ENCODE measurements at regions not wholly inside any gene's neighbourhood (a gene's known extent, or its start where the extent isn't known, plus 50 kb on each side); places are given as distances from the start of the nearest gene placed in this dataset.
"Not testable (repeated sequence)": the region's sequence is repeated elsewhere in the genome, so short reads cannot be mapped to it uniquely, and the experiment has no call there.

DNA sequence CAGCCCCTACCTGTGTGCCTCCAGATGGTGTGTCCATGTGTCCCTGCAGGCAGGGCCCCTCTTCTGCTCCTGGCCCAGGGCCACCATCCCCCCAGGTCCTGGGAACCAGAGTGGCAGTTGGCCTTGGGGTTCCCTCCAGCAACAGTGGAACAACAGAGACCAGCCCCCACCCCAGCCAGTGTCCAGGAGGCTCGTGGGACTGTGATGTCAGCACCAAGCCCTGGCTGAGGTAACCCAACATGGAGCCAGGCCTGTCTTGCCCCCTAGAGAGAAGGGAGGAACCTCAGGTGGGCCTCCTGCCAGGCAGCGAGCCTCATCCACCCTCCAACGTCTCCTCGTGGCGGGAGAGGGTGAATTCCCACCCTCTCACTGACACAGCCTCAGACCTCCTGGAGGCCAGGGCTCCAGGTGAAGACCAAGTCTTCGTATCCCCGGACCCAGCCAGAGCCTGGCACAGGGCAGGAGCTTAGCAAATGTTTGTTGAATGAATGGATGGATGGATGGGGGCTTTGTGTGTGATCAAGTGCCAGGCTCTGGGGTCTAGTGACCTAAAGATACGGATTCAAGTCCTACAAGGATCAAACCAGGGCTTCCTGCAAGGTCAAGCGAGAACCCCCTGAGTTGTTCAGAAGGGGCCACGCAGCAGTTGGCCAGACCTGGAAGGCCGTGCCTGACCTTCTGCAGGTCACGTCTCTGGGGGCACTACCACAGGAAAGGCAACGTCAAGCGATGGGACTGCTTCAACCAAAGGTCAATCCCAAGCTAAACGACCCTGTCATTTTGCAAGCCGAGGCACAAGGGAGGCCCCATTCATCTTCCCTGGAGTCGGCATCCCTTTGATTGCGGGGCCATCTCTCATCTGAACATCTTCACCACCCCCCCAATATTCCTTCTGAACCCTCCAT lies 204.7 kb downstream of the TBC1D2B start:
- not testable (repeated sequence) for TF ChIP-seq POLR2A, EP300 (IDR thresholded peaks at IDR 0.05)
